HFF-Myc (cell line): ENCODE measurements at regions not wholly inside any gene's neighbourhood (a gene's known extent, or its start where the extent isn't known, plus 50 kb on each side); places are given as distances from the start of the nearest gene placed in this dataset.

Experiments used
- DNase-seq: peaks from one replicate; pipeline ENCODE4 v3.0.0-alpha.2; 2011; ENCODE audit warnings: low read depth; ENCODE audit errors: extremely low read depth
- H3K4me3 ChIP-seq: replicated peaks from 2 replicates; pipeline ENCODE4 v1.5.1; 2011; ENCODE audit warnings: low read depth, mild to moderate bottlenecking, control low read depth, low read length
- CTCF ChIP-seq: IDR thresholded peaks from 2 replicates; pipeline ENCODE4 v1.5.1; 2012; ENCODE audit warnings: mild to moderate bottlenecking, low read depth, low read length, control low read depth; ENCODE audit errors: missing control alignments

GRCh38 chr1:214108097-214108446 lies 120.3 kb downstream of the PROX1 start:
- DNase-seq: no peak
- TF ChIP-seq CTCF: no peak
- no peak overlapping the region for H3K4me3 ChIP-seq

- no peak for TF ChIP-seq CTCF
- DNase-seq: no peak
- H3K4me3 ChIP-seq: no peak overlapping the region
Observed at GRCh38 chr1:214111796-214112195, 124.0 kb downstream of the PROX1 start.

- DNase-seq: no peak
- H3K4me3 ChIP-seq: no peak overlapping the region
- no peak for TF ChIP-seq CTCF
Observed at GRCh38 chr1:214116258-214116657, 128.5 kb downstream of the PROX1 start.

DNA sequence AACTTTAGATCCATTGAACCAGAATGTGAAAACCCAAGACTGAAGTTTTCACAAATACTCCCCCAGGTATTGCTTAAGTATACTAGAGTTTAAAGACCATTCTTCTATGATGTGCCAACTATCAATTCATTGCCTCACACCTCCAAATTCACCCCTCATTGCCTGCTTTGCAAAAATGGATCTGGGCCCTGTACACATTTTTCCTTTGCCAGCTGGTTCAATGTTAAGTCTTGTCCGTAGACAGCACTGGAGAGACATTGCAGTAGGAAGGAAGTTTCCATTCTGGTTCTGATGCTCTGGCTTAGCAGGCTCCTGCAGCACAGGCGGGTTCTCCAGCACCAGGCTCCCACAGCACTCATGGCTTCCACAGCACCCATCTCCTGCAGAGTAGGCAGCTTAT lies 130.0 kb downstream of the PROX1 start:
- no peak for DNase-seq
- no peak for TF ChIP-seq CTCF
- H3K4me3 ChIP-seq: no peak overlapping the region

DNA sequence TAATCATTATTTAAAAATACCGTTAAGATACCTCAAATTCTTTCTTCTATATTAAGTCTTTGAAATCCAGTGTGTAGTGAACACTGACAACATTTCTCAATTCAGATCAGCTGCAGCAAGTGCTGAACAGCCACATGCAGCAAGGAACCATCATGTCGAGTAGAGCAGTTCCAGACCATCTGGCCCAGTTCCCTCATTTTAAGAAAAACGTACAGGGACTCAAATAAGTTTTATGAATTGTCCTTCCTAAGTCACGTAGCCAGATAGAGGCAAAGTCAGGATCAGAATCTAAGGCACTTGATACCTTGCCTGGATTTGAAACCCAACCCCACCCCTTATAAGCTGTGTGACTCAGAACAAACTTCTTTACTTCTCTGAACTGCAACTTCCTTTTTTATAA lies 132.4 kb downstream of the PROX1 start:
- no peak for DNase-seq

GRCh38 chr1:214120951-214121350 lies 133.2 kb downstream of the PROX1 start:
- H3K4me3 ChIP-seq: no peak overlapping the region
- no peak for DNase-seq
- TF ChIP-seq CTCF: no peak

More for the DNA sequence above, 132.4 kb downstream of the PROX1 start:
- no peak overlapping the region for H3K4me3 ChIP-seq
- no peak for TF ChIP-seq CTCF

GRCh38 chr1:214122110-214122509 lies 134.3 kb downstream of the PROX1 start:
- TF ChIP-seq CTCF: no peak
- H3K4me3 ChIP-seq: no peak overlapping the region
- no peak for DNase-seq
